Breast epithelium (tissue), 3 donors: ENCODE measurements at regions not wholly inside any gene's neighbourhood (a gene's known extent, or its start where the extent isn't known, plus 50 kb on each side); places are given as distances from the start of the nearest gene placed in this dataset.

Experiments
- CTCF ChIP-seq, 3 donors: fragments of 450-650 bp; IDR thresholded peaks; one replicate each; pipeline ENCODE4 v1.5.1; 2016 to 2017; ENCODE audit warnings: antibody characterized with exemption in 3 of 3, mild to moderate bottlenecking in 3 of 3, moderate library complexity in 3 of 3
- POLR2A ChIP-seq: fragments of 450-650 bp; IDR thresholded peaks from one replicate; pipeline ENCODE4 v1.6.1; 2016; ENCODE audit warnings: antibody characterized with exemption, mild to moderate bottlenecking, moderate library complexity
- POLR2AphosphoS5 ChIP-seq, 3 donors: sonication (generic); formaldehyde crosslinking; IDR thresholded peaks; one replicate each; pipeline ENCODE4 v1.6.1; 2017; ENCODE audit warnings: antibody characterized with exemption in 3 of 3

GRCh38 chr20:24273251-24273650, 196.2 kb upstream of the SYNDIG1 start:
- no peak for TF ChIP-seq CTCF (IDR thresholded peaks at IDR 0.05)
- TF ChIP-seq POLR2AphosphoS5 (IDR thresholded peaks at IDR 0.05) = no peak
- TF ChIP-seq POLR2A = no peak
